Esophagus muscularis mucosa (tissue), 3 donors: ENCODE measurements at regions not wholly inside any gene's neighbourhood (a gene's known extent, or its start where the extent isn't known, plus 50 kb on each side); places are given as distances from the start of the nearest gene placed in this dataset.

Experiments used
- CTCF ChIP-seq, 3 experiments: fragments of 200-600 bp in 2 of 3; fragments of 450-650 bp in 1 of 3; sonication (generic) in 2 of 3; IDR thresholded peaks; one replicate each; pipeline ENCODE4 v1.5.1; 2017 to 2019; ENCODE audit warnings: antibody characterized with exemption in 3 of 3, mild to moderate bottlenecking in 2 of 3, moderate library complexity in 1 of 3
- POLR2A ChIP-seq: fragments of 450-650 bp; IDR thresholded peaks from one replicate; pipeline ENCODE4 v1.6.1; 2017; ENCODE audit warnings: antibody characterized with exemption, moderate library complexity, mild to moderate bottlenecking, low read depth

GRCh38 chr3:43949594-43949993 is 258.9 kb downstream of the ABHD5 start:
- TF ChIP-seq CTCF (IDR thresholded peaks at IDR 0.05) (no peak), POLR2A (no peak)
